Amniotic stem cell (primary cell): ENCODE measurements at regions not wholly inside any gene's neighbourhood (a gene's known extent, or its start where the extent isn't known, plus 50 kb on each side); places are given as distances from the start of the nearest gene placed in this dataset.

Experiments
- DNase-seq: peaks from one replicate; lab custom pipeline; 2025; lab: John Stamatoyannopoulos, UW

DNA sequence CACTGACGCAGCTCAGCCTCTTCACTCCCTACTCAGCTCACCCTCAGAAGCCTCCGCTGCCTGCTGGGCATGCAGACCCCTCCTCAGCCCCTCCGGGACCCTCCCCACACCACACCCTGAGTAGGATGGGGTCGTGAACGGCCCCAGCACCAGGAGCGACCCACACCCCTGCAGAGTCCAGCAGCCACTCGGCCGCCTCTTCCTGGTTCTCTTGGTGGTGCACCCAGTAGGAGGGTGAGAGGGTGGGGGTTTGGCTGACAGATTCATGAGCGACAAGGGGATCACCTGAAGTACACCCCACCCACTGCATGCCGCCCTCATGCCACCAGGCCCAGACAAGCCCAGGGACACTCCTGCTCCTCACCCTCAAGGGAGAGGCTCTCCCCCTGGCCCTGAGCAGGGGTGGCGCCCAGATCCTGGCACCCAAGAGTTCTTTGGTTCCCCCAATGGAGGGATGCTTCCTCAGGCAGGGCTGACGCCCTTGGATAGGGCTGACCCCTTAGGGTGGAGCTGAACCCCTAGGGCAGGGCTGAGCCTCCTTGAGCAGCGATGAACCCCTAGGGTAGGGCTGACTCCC, 76.6 kb upstream of the GPC1 start:
- DNase-seq, result no peak

GRCh38 chr2:240359695-240360094, 75.8 kb upstream of the GPC1 start:
- DNase-seq, result no peak

GRCh38 chr2:240360645-240361475, 74.6 kb upstream of the GPC1 start:
- DNase-seq, result no peak

DNA sequence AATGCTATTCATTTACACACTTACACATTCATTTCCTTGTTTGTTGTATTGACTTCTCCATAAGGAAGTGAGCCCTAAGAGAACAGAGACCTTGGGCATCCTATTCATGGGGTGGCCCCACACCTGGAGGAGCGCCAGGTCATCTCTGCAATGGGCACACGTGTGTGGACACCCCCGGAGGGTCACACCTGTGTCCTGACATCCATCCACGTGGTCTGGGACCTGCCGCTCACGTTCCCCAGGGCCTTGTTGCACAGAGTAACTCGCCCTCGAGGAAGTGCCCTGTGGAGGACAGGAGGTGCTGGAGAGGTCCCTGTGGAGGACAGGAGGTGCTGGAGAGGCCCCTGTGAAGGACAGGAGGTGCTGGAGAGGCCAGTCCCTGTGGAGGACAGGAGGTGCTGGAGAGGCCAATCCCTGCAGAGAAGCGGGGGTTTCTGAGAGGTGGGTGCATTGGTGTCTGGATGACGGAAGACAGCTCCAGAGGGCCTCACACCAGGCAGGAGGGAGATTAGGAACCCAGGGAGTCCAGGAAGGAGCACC, 73.2 kb upstream of the GPC1 start:
- DNase-seq, result no peak

GRCh38 chr2:240362826-240363745, 72.4 kb upstream of the GPC1 start:
- DNase-seq, result no peak

GRCh38 chr2:240363746-240364581, 71.5 kb upstream of the GPC1 start:
- no peak for DNase-seq

GRCh38 chr2:240364582-240364960, 70.9 kb upstream of the GPC1 start:
- DNase-seq, result no peak

DNA sequence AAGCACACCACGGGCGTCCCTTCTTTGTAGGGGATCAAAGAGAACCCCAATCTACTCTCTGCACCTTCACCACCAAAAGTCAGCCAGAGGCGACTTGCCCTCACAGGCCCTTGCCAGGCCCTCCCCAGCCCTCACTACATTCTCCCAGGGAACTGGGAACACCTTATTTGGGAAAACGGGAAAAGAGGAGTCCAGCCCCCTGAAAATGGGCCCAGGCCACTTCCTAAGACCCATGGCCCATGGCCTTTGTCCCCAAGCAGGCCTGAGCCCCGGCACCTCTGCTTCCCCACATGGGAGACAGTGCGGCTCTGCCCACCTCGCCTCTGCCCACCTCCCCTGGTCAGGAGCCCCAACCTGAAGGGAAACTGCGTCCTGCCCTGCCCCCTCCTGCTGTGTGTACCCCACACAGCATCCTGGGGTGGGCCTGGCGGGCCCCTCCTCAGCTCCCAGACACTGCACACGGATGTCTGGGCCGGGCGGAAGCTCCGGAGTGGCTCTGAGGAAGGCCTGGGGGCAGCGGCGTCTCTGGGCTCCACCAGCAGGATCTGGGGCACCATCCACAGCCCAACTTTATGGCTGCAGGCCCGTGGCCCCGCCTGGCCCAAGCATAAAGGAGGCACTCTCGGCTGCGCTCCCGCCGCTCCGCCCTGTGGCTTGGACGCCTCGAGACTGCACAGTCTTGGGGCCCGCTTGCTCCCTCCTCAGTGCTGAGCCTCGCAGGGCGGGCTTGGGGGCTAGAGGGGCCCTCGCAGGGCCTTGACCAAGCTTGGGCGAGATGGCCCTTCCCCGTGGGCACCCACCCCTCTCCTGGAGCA, 70.3 kb upstream of the GPC1 start:
- no peak for DNase-seq

DNA sequence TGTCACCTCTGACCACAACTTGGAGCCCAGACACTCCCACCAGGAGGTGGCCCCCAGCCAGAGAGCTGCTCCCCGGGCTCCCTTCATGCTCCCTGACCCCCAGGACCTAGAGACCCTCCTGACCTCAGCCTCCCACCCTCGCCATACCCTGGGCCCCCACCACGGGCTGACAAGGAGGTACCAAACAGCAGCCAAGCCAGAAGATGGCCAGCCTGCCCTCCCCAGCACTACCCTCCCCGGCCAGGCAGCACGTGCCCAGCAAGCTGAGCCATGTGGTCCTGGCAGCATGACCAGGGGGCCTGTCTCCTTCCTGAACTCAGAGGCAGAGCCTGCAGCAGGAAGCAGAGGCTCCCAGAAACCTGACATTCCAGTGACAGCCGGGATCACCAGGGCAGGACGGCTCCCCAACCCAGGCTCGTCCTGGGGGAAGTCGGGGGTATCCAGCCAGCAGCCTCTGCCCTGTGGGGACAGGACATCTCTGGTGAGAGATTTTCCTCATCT, 69.4 kb upstream of the GPC1 start:
- DNase-seq, result no peak

GRCh38 chr2:240366901-240367300, 68.6 kb upstream of the GPC1 start:
- no peak for DNase-seq

DNA sequence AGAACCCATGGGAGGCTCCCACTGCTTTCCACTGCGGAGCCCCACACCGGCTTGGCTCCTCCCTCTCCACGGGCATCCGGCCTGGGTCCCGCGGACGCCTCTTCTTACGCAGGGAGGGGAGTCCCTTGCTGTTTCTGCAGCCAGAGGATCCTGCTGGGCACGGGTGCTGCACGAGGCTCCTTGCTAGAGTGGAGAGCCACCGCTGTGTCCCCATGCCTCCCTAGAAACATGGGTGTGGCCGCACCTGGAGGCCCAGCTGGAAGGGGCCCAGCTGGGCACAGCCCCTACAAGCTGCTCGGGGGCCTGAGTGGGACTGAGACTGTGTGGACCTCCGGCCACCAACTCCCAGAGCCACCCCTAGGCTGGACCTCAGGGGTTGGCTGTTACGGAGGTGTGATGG, 67.7 kb upstream of the GPC1 start:
- DNase-seq, result no peak

GRCh38 chr2:240368781-240369331, 66.6 kb upstream of the GPC1 start:
- DNase-seq, result no peak

DNA sequence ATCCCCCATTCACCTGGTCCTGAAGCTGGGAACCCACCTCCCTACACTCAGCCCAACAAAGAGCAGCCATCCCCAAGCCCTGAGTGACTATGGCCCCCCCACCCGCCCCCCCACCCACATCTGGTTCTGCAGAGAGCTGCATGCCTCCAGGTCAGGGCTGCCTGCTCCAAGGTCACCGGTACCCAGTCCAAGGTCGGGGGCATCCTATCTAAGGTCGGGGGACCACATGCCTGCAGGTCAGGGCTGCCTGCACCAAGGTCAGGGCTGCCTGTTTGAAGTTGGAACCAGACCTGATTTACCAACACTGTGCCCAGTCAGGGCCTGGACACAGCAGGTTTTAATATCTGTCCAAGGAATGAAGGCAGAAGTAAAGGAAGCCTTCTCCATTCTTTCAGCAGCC, 66.1 kb upstream of the GPC1 start:
- DNase-seq, result no peak

DNA sequence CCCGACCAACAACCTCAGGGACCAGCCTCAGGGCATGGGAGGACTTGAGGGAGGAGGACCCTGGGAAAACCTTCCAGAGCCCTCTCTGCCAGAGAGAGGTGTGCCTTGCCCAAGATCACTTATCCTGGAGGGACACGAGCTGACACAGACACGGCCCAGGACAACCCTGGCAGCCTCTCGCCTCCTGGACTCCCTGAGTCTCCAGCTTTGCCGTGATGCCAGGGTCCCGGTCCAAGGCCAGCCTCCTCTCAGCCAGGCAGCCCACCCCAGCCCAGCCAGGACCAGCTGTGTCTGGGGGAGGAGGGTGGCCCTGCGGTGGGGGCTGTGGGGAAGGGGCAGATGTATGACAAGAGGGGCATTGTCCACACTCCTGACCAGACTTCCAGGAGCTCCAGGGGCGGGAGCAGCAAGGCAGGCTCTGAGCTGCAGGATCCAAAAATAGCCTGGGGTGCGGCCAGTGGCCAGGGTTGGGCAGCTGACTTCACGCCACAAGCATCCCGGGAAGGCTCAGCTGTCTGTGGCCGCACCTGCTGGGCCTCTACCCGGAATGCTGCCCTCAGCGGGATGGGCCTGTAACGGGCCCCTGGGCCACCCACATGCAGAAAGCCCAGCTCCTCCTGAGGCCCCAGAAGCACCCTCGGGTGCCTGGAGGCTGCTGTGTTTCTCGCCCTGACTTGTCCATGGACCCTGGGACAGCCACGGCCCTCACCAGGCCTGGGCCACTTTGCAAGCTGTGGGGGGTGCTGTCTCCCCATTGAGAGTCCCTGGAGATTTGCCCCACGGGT, 65.5 kb upstream of the GPC1 start:
- peak; percentile 40 for DNase-seq

- DNase-seq, result no peak
Observed at GRCh38 chr2:240371129-240372000, 64.1 kb upstream of the GPC1 start.

GRCh38 chr2:240372101-240372500, 63.4 kb upstream of the GPC1 start:
- no peak for DNase-seq

DNA sequence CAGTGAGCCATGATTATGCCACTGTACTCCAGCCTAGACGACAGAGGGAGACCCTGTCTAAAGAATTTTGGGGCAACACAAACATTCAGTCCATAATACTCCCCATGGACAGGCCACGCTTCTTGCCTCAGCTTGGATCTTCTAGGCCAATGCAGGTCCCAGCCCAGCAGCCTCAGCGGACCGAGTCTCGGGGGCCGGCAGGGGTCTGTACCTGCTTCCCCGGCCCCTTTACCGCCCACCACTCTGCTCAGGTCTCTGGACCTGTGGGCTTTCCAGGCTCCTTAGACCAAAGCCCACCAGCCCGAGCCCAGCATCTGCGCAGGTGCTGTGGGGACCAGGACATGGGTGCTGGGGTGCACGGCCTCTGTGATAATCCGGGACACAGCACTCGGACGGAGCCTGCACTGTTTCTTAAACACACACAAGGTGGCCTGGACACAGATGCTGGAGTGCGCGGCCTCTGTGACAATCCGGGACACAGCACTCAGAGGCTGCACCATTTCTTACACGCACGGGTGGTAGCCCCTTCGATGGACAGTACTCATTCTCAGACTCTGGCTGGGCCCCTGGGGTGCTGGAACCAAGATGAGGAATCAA, 62.1 kb upstream of the GPC1 start:
- DNase-seq, result no peak
